ENCODE measurements at regions not wholly inside any gene's neighbourhood (a gene's known extent, or its start where the extent isn't known, plus 50 kb on each side); places are given as distances from the start of the nearest gene placed in this dataset.

GRCh38 chr11:95301474-95301873 lies 70.5 kb upstream of the SESN3 start:
- CTCF ChIA-PET, result no interaction called here

GRCh38 chr11:95299078-95299679 lies 68.2 kb upstream of the SESN3 start:
- POLR2A ChIA-PET, result interaction anchor here (0.5 to 1.5 kb wide), 2 partner anchors 17 to 189 kb away, joined by 4 to 6 read pairs; no protein-coding TSS in a partner anchor
- Mint-ChIP-seq H3K9me3 (ENCODE audit: unreplicated experiment) (no peaks in the 10 kb centered on the region), H3K4me3 (ENCODE audit: unreplicated experiment) (no peak overlapping the region), H3K4me1 (ENCODE audit: low read depth, unreplicated experiment) (peaks cover 21% of the 10 kb centered on the region), H3K36me3 (ENCODE audit: insufficient read depth, unreplicated experiment) (no peaks in the 10 kb centered on the region), H3K27me3 (ENCODE audit: insufficient read depth, unreplicated experiment) (no peaks in the 10 kb centered on the region), H3K27ac (ENCODE audit: unreplicated experiment) (no peak overlapping the region)
- peak; percentile 47 to 57 for DNase-seq
- peaks cover 30% of the 10 kb centered on the region for H3K4me1 ChIP-seq
- H3K4me3 ChIP-seq (ENCODE audit: low read depth, low read length), result no peak overlapping the region
- no peaks in the 10 kb centered on the region for H3K36me3 ChIP-seq (ENCODE audit: control insufficient read depth, insufficient read depth, low read length)
- no peak for TF ChIP-seq CTCF (IDR thresholded peaks at IDR 0.05; ENCODE audit: insufficient read depth in 1 of 2, low read depth in 1 of 2, low read length in 1 of 2, severe bottlenecking in 1 of 2, unreplicated experiment in 1 of 2)
- no peaks in the 10 kb centered on the region for H3K9me3 ChIP-seq
- CTCF ChIA-PET, result interaction anchor here (0.9 to 1.0 kb wide), 2 partner anchors 17 to 68 kb away, joined by 3 to 4 read pairs; partner anchors contain the start of gene SESN3
- H3K27me3 ChIP-seq (replicated peaks; ENCODE audit: control insufficient read depth, insufficient read depth, low read length), result no peaks in the 10 kb centered on the region
- BruUV-seq (replicated peaks), result no TSS peak
- intact Hi-C loops (cut with micrococcal nuclease; ENCODE audit: unreplicated experiment), result loop anchor here (1.0 to 2.0 kb wide), 2 partner anchors 17 to 56 kb away; no protein-coding TSS in a partner anchor

More at GRCh38 chr11:95301474-95301873, 70.5 kb upstream of the SESN3 start:
- POLR2A ChIA-PET, result interaction anchor here (0.6 kb wide), 1 partner anchor 217 kb away, joined by 5 read pairs; no protein-coding TSS in a partner anchor
- no peaks in the 10 kb centered on the region for H3K36me3 ChIP-seq (ENCODE audit: control insufficient read depth, insufficient read depth, low read length)
- no peak for DNase-seq
- H3K27ac Mint-ChIP-seq (ENCODE audit: unreplicated experiment), result no peak overlapping the region
- no peaks in the 10 kb centered on the region for H3K27me3 ChIP-seq (replicated peaks; ENCODE audit: control insufficient read depth, insufficient read depth, low read length)
- H3K4me1 Mint-ChIP-seq (ENCODE audit: low read depth, unreplicated experiment), result peaks cover 21% of the 10 kb centered on the region
- BruUV-seq (replicated peaks), result no TSS peak
- no peak for TF ChIP-seq CTCF (IDR thresholded peaks at IDR 0.05; ENCODE audit: insufficient read depth in 1 of 2, low read depth in 1 of 2, low read length in 1 of 2, severe bottlenecking in 1 of 2, unreplicated experiment in 1 of 2)
- H3K4me3 Mint-ChIP-seq (ENCODE audit: unreplicated experiment), result no peak overlapping the region
- no peaks in the 10 kb centered on the region for H3K9me3 ChIP-seq
- H3K27me3 Mint-ChIP-seq (ENCODE audit: insufficient read depth, unreplicated experiment), result no peaks in the 10 kb centered on the region
- H3K36me3 Mint-ChIP-seq (ENCODE audit: insufficient read depth, unreplicated experiment), result no peaks in the 10 kb centered on the region
- intact Hi-C loops (cut with micrococcal nuclease; ENCODE audit: unreplicated experiment), result no loop called here
- H3K4me3 ChIP-seq (ENCODE audit: low read depth, low read length), result no peak overlapping the region
- no peaks in the 10 kb centered on the region for H3K9me3 Mint-ChIP-seq (ENCODE audit: unreplicated experiment)
- peaks cover 30% of the 10 kb centered on the region for H3K4me1 ChIP-seq

DNA sequence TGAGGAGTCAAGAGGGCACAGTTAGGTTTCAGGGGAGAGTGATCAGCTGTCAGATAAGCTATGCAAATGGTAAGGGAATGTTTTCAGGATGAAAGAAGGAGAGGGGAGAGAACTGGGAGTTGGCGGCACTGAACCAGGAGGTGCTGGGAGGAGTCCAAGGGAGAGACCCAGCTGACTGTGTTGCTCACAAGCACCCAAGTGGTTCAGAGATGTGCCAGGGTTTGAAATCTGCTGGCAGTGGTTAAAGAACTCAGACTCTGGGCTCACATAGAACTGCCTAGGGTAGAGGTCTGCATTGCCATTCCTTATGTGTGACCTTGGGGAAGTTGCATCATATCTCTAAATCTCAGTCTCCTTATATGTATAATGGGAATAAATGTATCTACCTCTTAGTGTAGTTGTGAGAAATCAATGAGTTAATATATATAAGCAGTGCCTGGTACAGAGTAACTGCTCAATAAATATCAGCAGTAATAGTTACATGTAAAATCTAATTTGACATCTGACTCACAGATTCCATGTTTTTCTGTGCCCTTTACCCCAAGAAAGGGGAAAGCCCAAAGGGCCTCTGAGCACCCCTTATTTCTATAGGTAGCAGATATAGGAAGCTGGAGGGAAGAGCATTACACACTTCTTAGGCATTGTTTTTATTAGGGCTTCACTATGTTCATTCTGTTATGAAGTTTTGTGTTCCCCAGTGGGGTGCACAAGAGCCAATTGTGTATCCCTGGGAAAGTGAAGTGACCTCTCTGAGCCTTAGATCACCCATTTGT lies 66.9 kb upstream of the SESN3 start:
- no peak for TF ChIP-seq CTCF (IDR thresholded peaks at IDR 0.05; ENCODE audit: insufficient read depth in 1 of 2, low read depth in 1 of 2, low read length in 1 of 2, severe bottlenecking in 1 of 2, unreplicated experiment in 1 of 2)
- Histone ChIP-seq H3K4me1 (peaks cover 30% of the 10 kb centered on the region), H3K36me3 (ENCODE audit: control insufficient read depth, insufficient read depth, low read length) (no peaks in the 10 kb centered on the region), H3K4me3 (ENCODE audit: low read depth, low read length) (no peak overlapping the region), H3K27me3 (replicated peaks; ENCODE audit: control insufficient read depth, insufficient read depth, low read length) (no peaks in the 10 kb centered on the region), H3K9me3 (no peaks in the 10 kb centered on the region)
- ChIA-PET POLR2A (interaction anchor here (0.5 to 1.5 kb wide), 2 partner anchors 16 to 125 kb away, joined by 3 to 5 read pairs; no protein-coding TSS in a partner anchor), CTCF (interaction anchor here (0.9 to 1.2 kb wide), 3 partner anchors 9 to 67 kb away, joined by 3 to 4 read pairs (median 4); partner anchors contain the start of gene SESN3)
- intact Hi-C loops (cut with micrococcal nuclease; ENCODE audit: unreplicated experiment), result loop anchor here (2.0 kb wide), 1 partner anchor 55 kb away; no protein-coding TSS in a partner anchor
- no TSS peak for BruUV-seq (replicated peaks)
- Mint-ChIP-seq H3K36me3 (ENCODE audit: insufficient read depth, unreplicated experiment) (no peaks in the 10 kb centered on the region), H3K27me3 (ENCODE audit: insufficient read depth, unreplicated experiment) (no peaks in the 10 kb centered on the region), H3K27ac (ENCODE audit: unreplicated experiment) (peak overlapping the region; percentile 56), H3K4me3 (ENCODE audit: unreplicated experiment) (no peak overlapping the region), H3K4me1 (ENCODE audit: low read depth, unreplicated experiment) (peaks cover 21% of the 10 kb centered on the region), H3K9me3 (ENCODE audit: unreplicated experiment) (no peaks in the 10 kb centered on the region)
- peak in 1 of 2 experiments; percentile 45 for DNase-seq

Measured in Caco-2 (cell line).